NCI-H2227 (cell line): ENCODE measurements at regions not wholly inside any gene's neighbourhood (a gene's known extent, or its start where the extent isn't known, plus 50 kb on each side); places are given as distances from the start of the nearest gene placed in this dataset.
"Not testable (repeated sequence)": the region's sequence is repeated elsewhere in the genome, so short reads cannot be mapped to it uniquely, and the experiment has no call there.

ENCODE experiments used
- DNase-seq: peaks from one replicate; lab custom pipeline; 2025; ENCODE audit not compliant: unreplicated experiment; lab: John Stamatoyannopoulos, UW

DNA sequence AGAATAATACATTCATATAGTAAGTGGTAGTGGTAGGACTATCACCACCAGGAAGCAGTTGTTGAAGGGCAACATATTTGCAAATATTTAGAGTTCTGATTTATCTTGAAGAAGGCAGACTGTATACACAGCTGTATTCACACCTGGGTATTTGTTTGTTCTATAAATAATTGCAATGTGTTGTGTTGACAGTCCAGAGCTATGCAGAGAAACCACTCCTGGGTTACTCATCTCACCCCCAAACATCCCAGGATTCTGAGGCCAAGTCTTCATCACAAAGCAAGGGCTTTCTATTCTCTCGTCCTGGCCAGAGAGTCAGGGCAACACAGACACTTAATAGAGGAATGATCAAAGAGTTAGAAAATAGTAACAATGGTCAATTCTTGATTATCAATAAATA, 102.1 kb upstream of the FAT3 start:
- no peak for DNase-seq

- DNase-seq: no peak
Observed at GRCh38 chr11:92111287-92111686, 113.3 kb upstream of the FAT3 start.

DNA sequence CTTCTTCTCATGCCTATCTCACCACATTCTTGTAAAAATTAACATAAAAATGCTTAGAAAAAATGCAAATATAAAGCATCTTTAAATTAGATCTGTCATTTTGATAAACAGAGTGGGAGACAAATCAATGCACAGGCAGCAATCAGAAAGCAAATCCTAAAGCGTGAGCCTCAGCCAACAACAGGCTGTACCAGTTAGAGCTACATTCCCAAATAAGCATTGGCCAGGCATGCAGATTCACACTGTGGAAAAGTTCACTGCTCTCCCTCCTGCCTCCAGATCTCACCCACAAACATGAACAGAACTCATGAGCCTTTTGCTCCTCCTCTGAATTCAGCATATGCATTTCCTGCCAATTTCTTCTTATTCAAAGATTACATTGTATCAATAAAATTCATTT, 115.2 kb upstream of the FAT3 start:
- DNase-seq: no peak

DNA sequence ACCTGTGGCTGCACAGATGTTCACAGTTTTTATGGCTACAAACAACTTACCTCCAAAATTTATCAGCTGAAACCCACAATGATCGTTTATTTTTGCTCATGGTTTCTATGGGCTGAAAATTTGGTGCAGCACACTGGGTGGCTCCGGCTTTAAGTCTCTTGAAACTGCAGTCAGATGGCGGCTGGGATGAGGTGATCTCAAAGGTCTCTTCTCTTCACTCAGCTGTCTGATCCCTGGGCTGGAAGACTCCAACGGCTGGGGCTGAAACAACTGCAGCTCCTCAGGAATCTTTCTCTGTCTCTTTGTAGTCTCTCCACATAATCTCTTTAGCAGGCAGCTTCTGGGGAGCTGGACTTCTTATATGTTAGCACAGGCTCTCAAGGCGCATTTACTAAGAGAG, 117.3 kb upstream of the FAT3 start:
- DNase-seq: no peak

GRCh38 chr11:92104349-92104748, 120.3 kb upstream of the FAT3 start:
- DNase-seq: no peak

DNA sequence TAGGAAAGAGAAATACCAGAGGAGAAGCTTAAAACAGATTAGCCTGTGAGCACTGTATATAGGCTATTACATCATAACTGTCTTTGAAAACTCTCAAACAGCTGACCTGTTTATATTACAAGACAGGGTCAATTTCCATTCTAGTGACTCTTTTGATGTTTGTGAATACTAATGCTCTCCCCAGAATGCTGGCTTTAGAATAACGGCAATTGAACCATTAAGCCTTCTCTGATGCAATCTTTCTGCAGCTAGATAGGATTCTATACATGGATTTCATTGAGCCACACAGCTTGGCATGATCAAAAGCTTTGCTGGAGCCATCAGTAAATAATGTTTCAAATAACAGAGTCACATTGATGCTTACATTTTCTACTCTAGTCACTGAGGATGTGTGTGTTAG, 122.7 kb upstream of the FAT3 start:
- no peak for DNase-seq

DNA sequence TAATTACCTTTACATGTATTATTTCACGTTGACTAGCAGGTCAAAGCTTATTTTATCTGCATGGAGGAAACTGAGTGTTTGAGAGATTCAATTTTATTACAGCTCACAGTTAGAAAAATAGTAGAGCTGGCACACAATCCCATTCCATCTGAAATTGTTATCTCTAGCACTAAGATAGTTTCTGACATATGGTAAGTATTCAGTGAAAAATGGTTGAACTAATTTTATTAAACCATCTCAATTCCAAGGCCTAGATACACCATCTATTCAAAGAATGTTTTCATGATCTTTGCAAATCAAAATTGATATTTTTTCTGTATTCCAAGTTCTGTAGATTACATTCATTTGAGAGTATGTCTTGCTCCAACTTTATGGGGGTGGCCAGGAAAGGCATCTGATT, 125.4 kb upstream of the FAT3 start:
- no peak for DNase-seq

DNA sequence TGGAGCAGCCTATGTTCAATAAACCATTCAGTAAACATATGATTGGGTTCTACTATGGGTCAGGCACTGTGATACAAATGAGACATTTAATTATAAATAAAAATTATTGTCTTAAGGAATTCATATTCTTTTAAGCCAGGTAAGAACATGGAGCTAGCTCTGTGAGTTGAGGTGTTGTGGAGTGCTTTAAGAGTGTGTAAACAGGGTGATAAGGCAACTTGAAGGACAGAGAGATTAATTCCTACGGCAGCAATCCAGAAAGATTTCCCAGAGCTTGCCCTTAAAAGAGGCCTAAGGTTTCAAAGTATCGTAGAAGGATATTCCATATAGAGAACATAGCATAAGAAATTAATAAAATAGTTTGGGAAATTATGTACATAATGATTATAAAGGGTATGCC, 126.4 kb upstream of the FAT3 start:
- DNase-seq: no peak

GRCh38 chr11:92087725-92088537, 136.7 kb upstream of the FAT3 start:
- DNase-seq: no peak

- DNase-seq: no peak
Observed at GRCh38 chr11:92083123-92083522, 141.5 kb upstream of the FAT3 start.

GRCh38 chr11:92082652-92083051, 142.0 kb upstream of the FAT3 start:
- no peak for DNase-seq

- DNase-seq: not testable (repeated sequence)
Observed at GRCh38 chr11:92074498-92074897, 150.1 kb upstream of the FAT3 start.

DNA sequence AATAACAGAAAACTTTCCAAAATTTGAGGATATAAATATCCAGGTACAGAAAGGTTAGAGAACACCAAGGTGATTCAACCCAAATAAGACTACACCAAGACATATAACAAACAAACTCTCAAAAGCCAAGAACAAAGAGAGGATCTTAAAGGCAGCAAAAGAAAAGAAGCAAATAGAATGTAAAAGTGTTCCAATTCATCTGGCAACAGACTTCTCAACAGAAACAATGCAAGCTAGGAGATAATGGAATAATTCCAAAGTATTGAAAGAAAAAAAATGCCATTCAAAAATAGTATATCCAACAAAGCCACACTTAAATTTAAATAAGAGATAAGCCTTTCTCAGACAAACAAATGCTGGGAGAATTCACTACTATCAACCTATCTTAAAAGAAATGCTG, 153.0 kb upstream of the FAT3 start:
- no peak for DNase-seq

DNA sequence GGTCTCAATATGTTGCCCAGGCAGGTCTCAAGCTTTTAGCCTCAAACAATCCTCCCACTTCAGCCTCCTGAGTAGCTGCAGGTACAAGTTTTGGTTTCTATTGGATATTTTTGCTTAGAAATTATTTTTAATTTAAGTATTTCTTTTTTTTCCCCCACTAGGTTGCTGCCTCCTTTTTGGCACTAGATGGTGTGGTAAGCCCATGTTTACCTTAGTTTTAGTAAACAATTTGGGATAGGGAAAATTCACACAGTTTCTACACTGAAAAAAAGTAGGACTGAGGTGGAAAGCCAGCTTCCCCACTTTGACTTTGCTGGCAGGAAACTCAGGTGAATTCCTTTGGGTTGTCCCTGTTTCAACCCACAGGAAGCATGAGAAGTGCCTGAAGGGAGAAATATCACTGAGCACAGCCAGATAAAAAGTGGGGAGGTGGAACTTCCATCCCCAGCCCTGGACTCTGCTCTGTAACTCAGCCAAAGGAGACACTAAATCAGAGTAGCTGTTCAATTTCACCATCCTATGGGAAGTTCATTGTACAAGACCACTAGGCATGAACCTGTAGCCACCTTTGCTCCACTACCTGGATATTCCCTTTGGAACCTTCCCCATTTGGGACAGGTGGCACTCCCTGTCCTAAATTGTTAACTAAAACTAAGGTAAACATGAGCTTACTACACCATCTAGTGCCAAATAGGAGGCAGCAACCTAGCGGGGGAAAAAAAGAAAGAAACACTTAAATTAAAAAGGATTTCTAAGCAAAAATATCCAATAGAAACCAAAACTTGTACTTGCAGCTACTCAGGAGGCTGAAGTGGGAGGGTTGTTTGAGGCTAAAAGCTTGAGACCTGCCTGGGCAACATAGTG, 154.4 kb upstream of the FAT3 start:
- no peak for DNase-seq

- DNase-seq: no peak
Observed at GRCh38 chr11:92067016-92067415, 157.6 kb upstream of the FAT3 start.

DNA sequence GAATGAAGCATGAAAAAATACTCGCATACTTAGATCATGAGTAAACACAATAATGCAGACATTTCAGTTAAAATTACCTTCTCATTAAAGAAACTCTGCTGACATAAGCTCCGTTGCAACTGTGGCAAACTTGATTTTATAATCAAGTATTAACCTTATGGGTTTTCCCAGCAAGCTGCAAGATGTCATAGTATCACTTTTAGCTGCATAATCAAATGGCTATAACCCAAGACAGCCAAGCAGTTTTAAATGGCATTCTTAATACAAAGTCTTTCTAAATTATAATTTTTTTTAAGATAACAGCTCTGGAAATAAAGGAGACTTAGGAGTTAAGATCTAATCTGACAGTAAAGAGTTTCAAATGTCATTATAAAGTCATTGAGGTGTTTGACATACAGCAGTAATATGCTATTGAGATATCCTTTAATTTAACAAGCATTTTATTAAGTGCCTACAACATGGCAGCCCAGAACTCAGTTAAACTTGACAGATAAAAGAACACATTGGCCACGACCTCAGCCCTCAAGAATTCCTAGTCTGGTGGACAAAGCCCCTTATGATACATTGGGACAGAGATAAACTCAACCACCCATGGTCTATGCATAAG, 163.1 kb upstream of the FAT3 start:
- no peak for DNase-seq

GRCh38 chr11:92057849-92058442, 166.7 kb upstream of the FAT3 start:
- no peak for DNase-seq

DNA sequence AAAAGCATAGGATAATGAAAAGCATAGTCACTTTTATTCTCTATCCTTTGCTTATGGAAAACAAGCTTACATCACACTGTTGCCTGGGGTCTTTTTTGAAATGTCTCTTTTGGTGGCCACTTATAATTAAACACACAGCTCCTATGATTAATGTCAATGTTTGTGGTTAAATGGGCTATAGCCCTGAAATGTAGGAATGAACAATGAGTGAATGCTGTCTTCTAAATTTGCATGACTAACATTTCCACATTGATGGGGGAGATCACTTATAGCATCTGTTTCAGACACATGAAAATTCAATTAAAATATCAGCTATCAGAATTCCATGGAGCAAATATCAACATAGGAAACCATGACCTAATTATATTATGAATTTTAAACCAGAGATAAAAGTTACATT, 171.4 kb upstream of the FAT3 start:
- no peak for DNase-seq

DNA sequence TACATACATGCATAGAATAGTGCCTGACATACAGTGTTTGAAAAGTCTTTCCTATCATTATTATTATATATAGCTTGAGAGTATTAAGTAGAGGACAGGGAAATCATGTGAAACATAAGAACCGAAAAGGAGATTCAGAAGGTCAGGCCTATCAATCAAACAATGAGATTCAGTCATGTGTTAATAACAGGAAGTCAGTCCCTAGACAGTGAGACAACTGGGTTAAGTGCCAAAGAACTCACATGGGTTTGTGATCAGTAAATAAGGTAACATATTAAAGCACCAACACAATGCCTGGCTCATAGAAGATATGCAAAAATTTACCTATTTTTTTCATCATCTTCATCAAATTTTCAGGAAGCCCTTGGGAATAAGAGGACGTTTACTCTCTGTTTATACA, 174.3 kb upstream of the FAT3 start:
- no peak for DNase-seq

DNA sequence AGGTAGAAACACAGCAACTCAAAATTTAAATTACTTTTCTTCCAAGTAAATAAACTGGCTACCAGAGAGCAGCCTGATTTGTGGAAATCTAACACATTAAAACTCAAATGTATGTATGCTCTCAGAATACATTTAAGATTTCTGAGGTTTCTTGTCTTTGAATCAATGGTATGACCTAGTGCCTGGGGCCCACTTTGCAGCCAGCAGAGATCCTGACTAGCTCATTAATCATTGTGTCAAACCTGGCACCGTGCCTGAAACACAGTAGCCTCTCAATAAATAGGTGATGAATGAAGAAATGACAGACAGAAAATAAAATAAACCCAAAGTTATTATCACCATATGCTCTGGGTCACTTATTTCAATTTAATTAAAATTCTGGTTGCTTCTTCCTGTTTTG, 176.2 kb upstream of the FAT3 start:
- no peak for DNase-seq

- DNase-seq: no peak
Observed at GRCh38 chr11:92046103-92046502, 178.5 kb upstream of the FAT3 start.

GRCh38 chr11:92045301-92045700, 179.3 kb upstream of the FAT3 start:
- no peak for DNase-seq
